Activated naive CD8-positive, alpha-beta T cell treated with anti-CD3 and anti-CD28 coated beads, Interleukin-2, amount 10 ng/mL, durations not matched to agents 7 days and 5 days (primary cell): ENCODE measurements at regions not wholly inside any gene's neighbourhood (a gene's known extent, or its start where the extent isn't known, plus 50 kb on each side); places are given as distances from the start of the nearest gene placed in this dataset.
"Not testable (repeated sequence)": the region's sequence is repeated elsewhere in the genome, so short reads cannot be mapped to it uniquely, and the experiment has no call there.

ENCODE experiments used
- ATAC-seq: fragments of 150-1000 bp; cut with Tn5 transposase; one replicate; pipeline ENCODE4 v1.10.0; 2021; ENCODE audit warnings: low read depth, moderate library complexity
- POLR2A ChIA-PET: fragments of 350-600 bp; sonication (Branson Sonifier 250); formaldehyde crosslinking; loops from one replicate; lab custom pipeline; 2021; ENCODE audit warnings: antibody characterized with exemption; lab: Charles Lee
- DNase-seq: peaks from one replicate; pipeline ENCODE4 v3.0.0; 2021
- H3K27ac Mint-ChIP-seq: one replicate; pipeline ENCODE4 v1.8.0; 2022; ENCODE audit warnings: mild to moderate bottlenecking, mixed read lengths
- H3K27me3 Mint-ChIP-seq: one replicate; pipeline ENCODE4 v1.8.0; 2022; ENCODE audit warnings: mild to moderate bottlenecking, moderate library complexity, mixed read lengths
- H3K36me3 Mint-ChIP-seq: one replicate; pipeline ENCODE4 v1.8.0; 2021; ENCODE audit warnings: mild to moderate bottlenecking, mixed read lengths
- H3K4me1 Mint-ChIP-seq: one replicate; pipeline ENCODE4 v1.8.0; 2021; ENCODE audit warnings: mixed read lengths
- H3K4me3 Mint-ChIP-seq: one replicate; pipeline ENCODE4 v1.8.0; 2022; ENCODE audit warnings: mild to moderate bottlenecking, moderate library complexity, mixed read lengths
- H3K9me3 Mint-ChIP-seq: one replicate; pipeline ENCODE4 v1.8.0; 2021; ENCODE audit warnings: mixed read lengths

DNA sequence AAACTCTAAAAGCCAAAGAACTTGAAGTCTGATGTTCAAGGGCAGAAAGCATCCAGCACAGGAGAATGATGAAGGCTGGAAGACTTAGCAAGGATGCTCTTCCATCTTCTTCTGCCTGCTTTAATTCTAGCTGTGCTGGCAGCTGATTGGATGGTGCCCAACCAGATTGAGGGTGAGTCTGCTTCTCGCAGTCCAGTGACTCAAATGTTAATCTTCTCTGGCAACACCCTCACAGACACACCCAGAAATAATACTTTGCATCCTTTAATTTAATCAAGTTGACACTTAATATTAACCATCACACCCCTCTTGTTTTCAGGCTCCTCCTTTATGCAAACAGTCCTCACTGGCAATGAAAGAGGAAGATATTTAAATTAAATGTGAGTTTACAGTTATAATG lies 321.7 kb downstream of the TEX13C start:
- DNase-seq, result no peak
- Mint-ChIP-seq H3K27me3 (no peaks in the 10 kb centered on the region), H3K4me1 (no peaks in the 10 kb centered on the region), H3K4me3 (no peak overlapping the region), H3K36me3 (no peaks in the 10 kb centered on the region), H3K27ac (no peak overlapping the region), H3K9me3 (no peaks in the 10 kb centered on the region)
- POLR2A ChIA-PET, result no interaction called here
- ATAC-seq, result no peak

GRCh38 chrX:125646195-125646594 lies 326.5 kb downstream of the TEX13C start:
- no peak for DNase-seq
- no peaks in the 10 kb centered on the region for H3K36me3 Mint-ChIP-seq

GRCh38 chrX:125651426-125651825 lies 331.8 kb downstream of the TEX13C start:
- no peaks in the 10 kb centered on the region for H3K27me3 Mint-ChIP-seq

More at GRCh38 chrX:125646195-125646594, 326.5 kb downstream of the TEX13C start:
- Mint-ChIP-seq H3K27ac (no peak overlapping the region), H3K27me3 (no peaks in the 10 kb centered on the region), H3K4me3 (no peak overlapping the region), H3K4me1 (no peaks in the 10 kb centered on the region), H3K9me3 (no peaks in the 10 kb centered on the region)
- no peak for ATAC-seq
- POLR2A ChIA-PET, result no interaction called here

GRCh38 chrX:125654501-125654900 lies 334.8 kb downstream of the TEX13C start:
- DNase-seq (no peak), ATAC-seq (no peak)
- Mint-ChIP-seq H3K4me1 (no peaks in the 10 kb centered on the region), H3K4me3 (no peak overlapping the region), H3K27ac (no peak overlapping the region), H3K36me3 (no peaks in the 10 kb centered on the region), H3K9me3 (no peaks in the 10 kb centered on the region), H3K27me3 (no peaks in the 10 kb centered on the region)
- POLR2A ChIA-PET, result interaction anchor here (0.7 kb wide), 1 partner anchor 47 kb away, joined by 3 read pairs; no protein-coding TSS in a partner anchor

More at GRCh38 chrX:125651426-125651825, 331.8 kb downstream of the TEX13C start:
- H3K27ac Mint-ChIP-seq, result no peak overlapping the region
- no peaks in the 10 kb centered on the region for H3K9me3 Mint-ChIP-seq
- ATAC-seq (no peak), DNase-seq (no peak)
- H3K4me3 Mint-ChIP-seq, result no peak overlapping the region
- POLR2A ChIA-PET, result no interaction called here
- H3K4me1 Mint-ChIP-seq, result no peaks in the 10 kb centered on the region
- no peaks in the 10 kb centered on the region for H3K36me3 Mint-ChIP-seq

DNA sequence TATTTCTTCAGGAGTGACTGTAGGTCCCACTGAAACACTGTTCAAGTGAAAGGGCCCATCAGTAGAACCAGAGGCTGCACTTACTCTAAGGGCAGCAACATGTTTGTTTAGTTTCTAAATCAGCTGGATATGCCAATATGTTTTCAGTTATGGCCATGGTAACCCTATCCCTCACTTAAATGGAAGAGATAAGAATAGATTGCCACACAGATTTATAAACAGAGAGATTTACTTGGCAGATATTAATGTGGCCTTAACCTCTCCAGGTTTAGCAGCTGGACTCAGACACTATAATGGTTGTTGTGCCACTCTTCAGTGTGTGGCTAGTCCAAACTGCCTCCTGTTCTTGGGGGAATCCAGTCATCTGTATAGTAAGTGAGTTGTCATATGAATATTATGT lies 354.1 kb downstream of the TEX13C start:
- H3K27me3 Mint-ChIP-seq, result peaks cover 1% of the 10 kb centered on the region
- no peak overlapping the region for H3K4me3 Mint-ChIP-seq

DNA sequence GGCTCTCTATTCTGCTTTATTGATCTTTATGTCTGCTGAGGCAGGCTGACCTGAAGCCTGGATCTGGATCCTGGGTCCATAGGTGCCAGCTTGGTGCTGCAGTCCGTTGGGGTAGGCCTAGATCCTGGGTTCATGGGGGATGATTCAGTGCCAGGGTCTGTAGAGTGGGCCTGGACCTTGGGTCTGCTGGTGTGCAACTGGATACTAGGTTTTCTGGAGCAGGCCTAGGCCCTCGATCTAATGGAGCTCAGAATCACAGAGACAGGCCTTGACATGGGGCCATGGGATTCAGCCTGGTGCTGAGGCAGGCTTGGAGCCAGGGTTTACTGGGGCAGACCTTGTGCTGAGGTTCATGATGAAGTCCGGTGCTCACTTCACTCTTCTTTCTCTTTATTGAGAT lies 358.6 kb downstream of the TEX13C start:
- no peak overlapping the region for H3K27ac Mint-ChIP-seq
- no peak for ATAC-seq
- peaks cover 1% of the 10 kb centered on the region for H3K9me3 Mint-ChIP-seq
- H3K36me3 Mint-ChIP-seq, result no peaks in the 10 kb centered on the region
- DNase-seq, result no peak
- no peaks in the 10 kb centered on the region for H3K27me3 Mint-ChIP-seq
- POLR2A ChIA-PET, result no interaction called here
- H3K4me1 Mint-ChIP-seq, result no peaks in the 10 kb centered on the region
- H3K4me3 Mint-ChIP-seq, result no peak overlapping the region

More for the DNA sequence above, 354.1 kb downstream of the TEX13C start:
- Mint-ChIP-seq H3K4me1 (no peaks in the 10 kb centered on the region), H3K27ac (no peak overlapping the region), H3K36me3 (no peaks in the 10 kb centered on the region), H3K9me3 (peaks cover 1% of the 10 kb centered on the region)
- POLR2A ChIA-PET, result interaction anchor here (0.5 kb wide), 1 partner anchor 583 kb away, joined by 3 read pairs; no protein-coding TSS in a partner anchor
- ATAC-seq (no peak), DNase-seq (no peak)

GRCh38 chrX:125680366-125680765 lies 360.7 kb downstream of the TEX13C start:
- no peaks in the 10 kb centered on the region for H3K36me3 Mint-ChIP-seq
- H3K9me3 Mint-ChIP-seq, result peaks cover 1% of the 10 kb centered on the region
- no peak overlapping the region for H3K27ac Mint-ChIP-seq
- ATAC-seq (no peak), DNase-seq (no peak)
- no peaks in the 10 kb centered on the region for H3K27me3 Mint-ChIP-seq
- no peaks in the 10 kb centered on the region for H3K4me1 Mint-ChIP-seq
- H3K4me3 Mint-ChIP-seq, result no peak overlapping the region
- POLR2A ChIA-PET, result no interaction called here

- H3K27ac Mint-ChIP-seq, result no peak overlapping the region
- no peaks in the 10 kb centered on the region for H3K27me3 Mint-ChIP-seq
- POLR2A ChIA-PET, result no interaction called here
- H3K9me3 Mint-ChIP-seq, result peaks cover 1% of the 10 kb centered on the region
- ATAC-seq (no peak), DNase-seq (no peak)
- H3K4me1 Mint-ChIP-seq, result no peaks in the 10 kb centered on the region
- no peaks in the 10 kb centered on the region for H3K36me3 Mint-ChIP-seq
- H3K4me3 Mint-ChIP-seq, result no peak overlapping the region
Observed at GRCh38 chrX:125681058-125681457, 361.4 kb downstream of the TEX13C start.

GRCh38 chrX:125681507-125681906 lies 361.8 kb downstream of the TEX13C start:
- ATAC-seq, result no peak
- no peaks in the 10 kb centered on the region for H3K27me3 Mint-ChIP-seq
- POLR2A ChIA-PET, result no interaction called here
- no peak overlapping the region for H3K4me3 Mint-ChIP-seq
- H3K36me3 Mint-ChIP-seq, result no peaks in the 10 kb centered on the region
- peaks cover 1% of the 10 kb centered on the region for H3K9me3 Mint-ChIP-seq
- H3K4me1 Mint-ChIP-seq, result no peaks in the 10 kb centered on the region
- no peak for DNase-seq
- H3K27ac Mint-ChIP-seq, result no peak overlapping the region

DNA sequence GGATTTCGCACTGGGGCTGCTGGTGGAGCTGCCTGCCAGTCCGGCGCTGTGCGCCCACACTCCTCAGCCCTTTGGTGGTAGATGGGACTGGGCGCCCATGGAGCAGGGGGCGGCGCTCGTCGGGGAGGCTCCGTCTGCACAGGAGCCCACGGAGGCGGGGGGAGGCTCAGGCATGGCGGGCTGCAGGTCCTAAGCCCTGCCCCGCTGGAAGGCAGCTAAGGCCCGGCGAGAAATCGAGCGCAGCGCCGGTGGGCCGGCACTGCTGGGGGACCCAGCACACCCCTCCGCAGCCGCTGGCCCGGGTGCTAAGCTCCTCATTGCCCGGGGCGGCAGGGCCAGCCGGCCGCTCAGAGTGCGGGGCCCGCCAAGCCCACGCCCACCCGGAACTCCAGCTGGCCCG lies 370.9 kb downstream of the TEX13C start:
- DNase-seq, H3K4me1 Mint-ChIP-seq, H3K27ac Mint-ChIP-seq, H3K36me3 Mint-ChIP-seq, H3K9me3 Mint-ChIP-seq, POLR2A ChIA-PET, H3K4me3 Mint-ChIP-seq, H3K27me3 Mint-ChIP-seq, ATAC-seq: not testable (repeated sequence)

DNA sequence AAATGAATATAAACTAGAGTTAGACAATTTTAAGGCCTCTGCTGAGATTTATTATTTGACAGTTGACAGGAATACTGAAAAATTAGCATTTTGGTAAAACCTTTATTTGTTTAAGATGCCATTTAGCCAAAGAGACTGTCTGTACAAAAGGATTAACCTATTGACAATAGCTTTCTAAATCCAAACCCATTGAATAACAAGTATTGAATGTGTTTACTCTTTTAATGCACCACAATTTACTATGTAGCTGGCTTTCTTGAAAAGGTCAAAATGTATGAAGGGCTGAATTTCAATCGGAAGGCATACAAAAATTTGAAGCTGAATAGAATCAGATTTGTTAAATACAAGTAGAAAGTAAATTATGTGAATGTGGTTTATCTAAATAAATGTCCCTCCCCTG lies 374.5 kb downstream of the TEX13C start:
- no peak for DNase-seq
- H3K4me3 Mint-ChIP-seq, result no peak overlapping the region
- POLR2A ChIA-PET, result no interaction called here
- H3K27me3 Mint-ChIP-seq, result no peaks in the 10 kb centered on the region
- no peaks in the 10 kb centered on the region for H3K9me3 Mint-ChIP-seq
- H3K27ac Mint-ChIP-seq, result no peak overlapping the region
- ATAC-seq, result no peak
- no peaks in the 10 kb centered on the region for H3K36me3 Mint-ChIP-seq
- no peaks in the 10 kb centered on the region for H3K4me1 Mint-ChIP-seq

- Mint-ChIP-seq H3K36me3 (no peaks in the 10 kb centered on the region), H3K4me3 (no peak overlapping the region), H3K27me3 (no peaks in the 10 kb centered on the region), H3K27ac (no peak overlapping the region), H3K9me3 (no peaks in the 10 kb centered on the region), H3K4me1 (no peaks in the 10 kb centered on the region)
- ATAC-seq (no peak), DNase-seq (no peak)
- POLR2A ChIA-PET, result no interaction called here
Observed at GRCh38 chrX:125709074-125709473, 389.4 kb downstream of the TEX13C start.

- Mint-ChIP-seq H3K9me3 (no peaks in the 10 kb centered on the region), H3K27ac (no peak overlapping the region), H3K4me3 (no peak overlapping the region), H3K27me3 (no peaks in the 10 kb centered on the region), H3K4me1 (no peaks in the 10 kb centered on the region), H3K36me3 (no peaks in the 10 kb centered on the region)
- DNase-seq (no peak), ATAC-seq (no peak)
- POLR2A ChIA-PET, result no interaction called here
Observed at GRCh38 chrX:125709532-125709931, 389.9 kb downstream of the TEX13C start.

GRCh38 chrX:125710403-125711062 lies 390.9 kb downstream of the TEX13C start:
- no peaks in the 10 kb centered on the region for H3K4me1 Mint-ChIP-seq
- H3K9me3 Mint-ChIP-seq, result no peaks in the 10 kb centered on the region
- H3K36me3 Mint-ChIP-seq, result no peaks in the 10 kb centered on the region
- POLR2A ChIA-PET, result no interaction called here
- no peak for DNase-seq
- no peak overlapping the region for H3K4me3 Mint-ChIP-seq
- ATAC-seq, result no peak
- no peak overlapping the region for H3K27ac Mint-ChIP-seq
- H3K27me3 Mint-ChIP-seq, result no peaks in the 10 kb centered on the region
